ENCODE measurements at regions not wholly inside any gene's neighbourhood (a gene's known extent, or its start where the extent isn't known, plus 50 kb on each side); places are given as distances from the start of the nearest gene placed in this dataset.
A peak's percentile ranks its signal among the peaks of the same experiment; 100 is the strongest.

- no peak for TF ChIP-seq CTCF (IDR thresholded peaks at IDR 0.05; ENCODE audit: low read depth, low read length)
- DNase-seq (ENCODE audit: extremely low read depth, low read depth): no peak
These were observed 594.0 kb upstream of the JAG1 start for GRCh38 chr20:11267762-11268335.

GRCh38 chr20:11270566-11270965, 596.8 kb upstream of the JAG1 start:
- DNase-seq (ENCODE audit: extremely low read depth, low read depth): no peak
- TF ChIP-seq CTCF (IDR thresholded peaks at IDR 0.05; ENCODE audit: low read depth, low read length): no peak

- TF ChIP-seq CTCF (IDR thresholded peaks at IDR 0.05; ENCODE audit: low read depth, low read length): no peak
- no peak for DNase-seq (ENCODE audit: extremely low read depth, low read depth)
These were observed 597.5 kb upstream of the JAG1 start for GRCh38 chr20:11271319-11271718.

GRCh38 chr20:11271920-11272594, 598.3 kb upstream of the JAG1 start:
- no peak for TF ChIP-seq CTCF (IDR thresholded peaks at IDR 0.05; ENCODE audit: low read depth, low read length)
- no peak for DNase-seq (ENCODE audit: extremely low read depth, low read depth)

GRCh38 chr20:11274141-11274594, 600.4 kb upstream of the JAG1 start:
- peak; percentile 42 for DNase-seq (ENCODE audit: extremely low read depth, low read depth)
- peak; percentile 51 for TF ChIP-seq CTCF (IDR thresholded peaks at IDR 0.05; ENCODE audit: low read depth, low read length)

- DNase-seq (ENCODE audit: extremely low read depth, low read depth): no peak
- no peak for TF ChIP-seq CTCF (IDR thresholded peaks at IDR 0.05; ENCODE audit: low read depth, low read length)
These were observed 601.9 kb upstream of the JAG1 start for GRCh38 chr20:11275740-11276139.

GRCh38 chr20:11277170-11277569, 603.4 kb upstream of the JAG1 start:
- no peak for DNase-seq (ENCODE audit: extremely low read depth, low read depth)
- no peak for TF ChIP-seq CTCF (IDR thresholded peaks at IDR 0.05; ENCODE audit: low read depth, low read length)
